SK-N-SH (cell line): ENCODE measurements at regions not wholly inside any gene's neighbourhood (a gene's known extent, or its start where the extent isn't known, plus 50 kb on each side); places are given as distances from the start of the nearest gene placed in this dataset.

Experiments
- CTCF ChIA-PET: fragments of 300-600, 350-600 bp; formaldehyde crosslinking; extraction: SDS; loops from one replicate; lab custom pipeline; 2021; lab: Yijun Ruan, JAX
- POLR2A ChIA-PET: fragments of 350-600 bp; sonication (Branson Sonifier 250); formaldehyde crosslinking; extraction: SDS; loops from one replicate; lab custom pipeline; 2020; ENCODE audit warnings: antibody characterized with exemption, inconsistent platforms; lab: Yijun Ruan, JAX
- DNase-seq: peaks from one replicate; pipeline ENCODE4 v3.0.0; 2012
- H2AFZ ChIP-seq: fragments of 200-600 bp; sonication (generic); 2 replicates; pipeline ENCODE4 v1.8.1; 2016; ENCODE audit warnings: antibody characterized with exemption, mild to moderate bottlenecking, low read depth
- H3F3A ChIP-seq: fragments of 200-600 bp; sonication (generic); replicated peaks from 2 replicates; pipeline ENCODE3; 2016; ENCODE audit warnings: antibody characterized with exemption, mild to moderate bottlenecking; ENCODE audit not compliant: insufficient read depth
- H3K27ac ChIP-seq, 2 experiments: fragments of 200-500 bp in 1 of 2; fragments of 200-600 bp in 1 of 2; sonication (Bioruptor generic) in 1 of 2; sonication (generic), shearing (Covaris generic) in 1 of 2; 2 replicates each; pipeline versions ENCODE4 v1.5.1 to v1.6.1; 2014 to 2016; ENCODE audit warnings: low read depth in 2 of 2, inconsistent platforms in 1 of 2, low read length in 1 of 2, mild to moderate bottlenecking in 1 of 2, mixed read lengths in 1 of 2
- H3K27me3 ChIP-seq: fragments of 200-600 bp; sonication (generic), shearing (Covaris generic); 2 replicates; pipeline ENCODE4 v1.6.1; 2016; ENCODE audit warnings: mixed run types; ENCODE audit not compliant: insufficient read depth
- H3K36me3 ChIP-seq, 2 experiments: fragments of 200-500 bp in 1 of 2; fragments of 200-600 bp in 1 of 2; sonication (Bioruptor generic) in 1 of 2; sonication (generic) in 1 of 2; replicated peaks in 1 of 2; 2 replicates each; pipeline versions ENCODE3 to v1.5.1; 2014 to 2016; ENCODE audit warnings: low read length in 1 of 2, mild to moderate bottlenecking in 1 of 2; ENCODE audit not compliant: insufficient read depth in 2 of 2, control insufficient read depth in 1 of 2
- H3K4me1 ChIP-seq, 2 experiments: fragments of 200-500 bp in 1 of 2; fragments of 200-600 bp in 1 of 2; sonication (Bioruptor generic) in 1 of 2; sonication (generic), shearing (Covaris generic) in 1 of 2; 2 replicates each; pipeline versions ENCODE4 v1.5.1 to v1.6.1; 2014 to 2016; ENCODE audit warnings: low read depth in 1 of 2, low read length in 1 of 2, mixed run types in 1 of 2; ENCODE audit not compliant: insufficient read depth in 2 of 2, control insufficient read depth in 1 of 2
- H3K4me2 ChIP-seq: fragments of 200-600 bp; sonication (generic), shearing (Covaris generic); 2 replicates; pipeline ENCODE4 v1.6.1; 2017; ENCODE audit warnings: mixed run types
- H3K4me3 ChIP-seq, 2 experiments: fragments of 200-500 bp in 1 of 2; fragments of 200-600 bp in 1 of 2; sonication (Bioruptor generic) in 1 of 2; sonication (generic), shearing (Covaris generic) in 1 of 2; 2 replicates each; pipeline versions ENCODE4 v1.5.1 to v1.8.1; 2014 to 2016; ENCODE audit warnings: low read depth in 2 of 2, inconsistent platforms in 1 of 2, low read length in 1 of 2, mild to moderate bottlenecking in 1 of 2, mixed read lengths in 1 of 2, moderate library complexity in 1 of 2
- H3K79me2 ChIP-seq: fragments of 200-600 bp; sonication (generic); 2 replicates; pipeline ENCODE4 v1.8.1; 2017; ENCODE audit warnings: mild to moderate bottlenecking; ENCODE audit not compliant: insufficient read depth
- H3K9ac ChIP-seq: fragments of 200-600 bp; sonication (generic); 2 replicates; pipeline ENCODE4 v1.6.1; 2017; ENCODE audit warnings: mixed run types
- H3K9me2 ChIP-seq: fragments of 200-600 bp; sonication (generic); 2 replicates; pipeline ENCODE4 v1.6.1; 2017; ENCODE audit warnings: mixed run types
- H3K9me3 ChIP-seq: fragments of 200-600 bp; sonication (generic); 2 replicates; pipeline ENCODE4 v1.6.1; 2017; ENCODE audit warnings: mixed run types, mild to moderate bottlenecking, moderate library complexity
- H4K20me1 ChIP-seq: fragments of 200-600 bp; sonication (generic); 2 replicates; pipeline ENCODE4 v1.6.1; 2017; ENCODE audit warnings: mild to moderate bottlenecking, mixed run types; ENCODE audit not compliant: insufficient read depth
- ELF1 ChIP-seq: IDR thresholded peaks from 2 replicates; pipeline ENCODE4 v1.4.0; 2012
- EP300 ChIP-seq, 2 experiments: IDR thresholded peaks; 2 replicates each; pipeline versions ENCODE4 v1.4.0 to v1.6.1; 2012; ENCODE audit warnings: borderline replicate concordance in 1 of 2, low read depth in 1 of 2, low read length in 1 of 2
- EZH2phosphoT487 ChIP-seq: fragments of 200-600 bp; sonication (generic); IDR thresholded peaks from 2 replicates; pipeline ENCODE4 v1.6.1; 2017; ENCODE audit warnings: low read depth, mixed run types, mild to moderate bottlenecking, antibody characterized with exemption, moderate library complexity, borderline replicate concordance
- FOXJ3 ChIP-seq: sonication (generic); formaldehyde crosslinking; IDR thresholded peaks from 2 replicates; pipeline ENCODE4 v1.5.1; 2020; ENCODE audit warnings: mild to moderate bottlenecking, missing genetic modification reagents
- NFIC ChIP-seq: IDR thresholded peaks from 2 replicates; pipeline ENCODE4 v1.4.0; 2012; ENCODE audit warnings: borderline replicate concordance
- TAF1 ChIP-seq: IDR thresholded peaks from 2 replicates; pipeline ENCODE4 v1.6.1; 2012; ENCODE audit warnings: low read depth, mild to moderate bottlenecking, low read length, moderate library complexity, borderline replicate concordance
- WGBS: methylation state at CpG from one replicate; pipeline ENCODE4 v1.1.6; 2017; ENCODE audit warnings: low lambda C conversion rate; 5-methylcytosine and 5-hydroxymethylcytosine counted together
- TF ChIP-seq, protein P1 (sequence below): fragments of 150-350 bp; IDR thresholded peaks from 2 replicates; pipeline ENCODE4 v1.6.1; 2016; ENCODE audit warnings: mild to moderate bottlenecking, low read depth, low read length
- TF ChIP-seq, protein P2 (sequence below): fragments of 150-350 bp; IDR thresholded peaks from 2 replicates; pipeline ENCODE4 v1.6.1; 2017; ENCODE audit warnings: antibody characterized with exemption, low read length, low read depth, borderline replicate concordance
- TF ChIP-seq, protein P3 (sequence below): IDR thresholded peaks from 2 replicates; pipeline ENCODE4 v1.6.1; 2012; ENCODE audit warnings: mild to moderate bottlenecking, low read depth, low read length, moderate library complexity
- TF ChIP-seq, protein P4 (sequence below): IDR thresholded peaks from 2 replicates; pipeline ENCODE4; 2012
- TF ChIP-seq, protein P5 (sequence below): IDR thresholded peaks from 2 replicates; pipeline ENCODE4 v1.4.0; 2012; ENCODE audit warnings: low read depth, borderline replicate concordance

DNA sequence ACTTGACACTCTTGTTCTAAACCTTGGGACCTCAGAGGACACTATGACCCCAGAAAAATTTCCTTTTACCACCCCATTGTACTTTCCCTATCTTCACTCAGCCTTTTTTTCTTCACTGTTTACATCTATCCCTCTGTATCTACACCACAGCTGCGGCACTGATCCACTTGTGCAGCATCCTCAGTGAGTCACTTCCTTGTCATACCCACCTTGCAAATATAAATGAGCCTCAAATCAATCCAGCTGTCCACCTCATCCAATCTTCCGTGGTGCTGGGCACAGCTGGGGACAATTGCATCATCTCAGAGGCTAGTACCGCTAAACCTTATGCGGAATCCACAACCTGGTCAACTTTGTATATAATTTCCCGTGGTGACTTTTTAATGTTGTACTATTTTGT lies 710.5 kb downstream of the QKI start:
- Histone ChIP-seq H2AFZ (no peak overlapping the region), H3K9me3 (no peaks in the 10 kb centered on the region), H3K9me2 (no peaks in the 10 kb centered on the region), H3K4me3 (no peak overlapping the region), H3K4me2 (no peak overlapping the region), H4K20me1 (no peaks in the 10 kb centered on the region), H3K9ac (no peak overlapping the region), H3K27ac (no peak overlapping the region), H3K79me2 (no peaks in the 10 kb centered on the region), H3F3A (no peaks in the 10 kb centered on the region), H3K36me3 (no peaks in the 10 kb centered on the region), H3K27me3 (no peaks in the 10 kb centered on the region), H3K4me1 (peaks cover 0 to 4% of the 10 kb centered on the region in 2 experiments; a peak in 1 of 4 replicates)
- 40% methylated on average over 5 of the region's 5 CpGs for WGBS
- TF ChIP-seq, protein P1, sequence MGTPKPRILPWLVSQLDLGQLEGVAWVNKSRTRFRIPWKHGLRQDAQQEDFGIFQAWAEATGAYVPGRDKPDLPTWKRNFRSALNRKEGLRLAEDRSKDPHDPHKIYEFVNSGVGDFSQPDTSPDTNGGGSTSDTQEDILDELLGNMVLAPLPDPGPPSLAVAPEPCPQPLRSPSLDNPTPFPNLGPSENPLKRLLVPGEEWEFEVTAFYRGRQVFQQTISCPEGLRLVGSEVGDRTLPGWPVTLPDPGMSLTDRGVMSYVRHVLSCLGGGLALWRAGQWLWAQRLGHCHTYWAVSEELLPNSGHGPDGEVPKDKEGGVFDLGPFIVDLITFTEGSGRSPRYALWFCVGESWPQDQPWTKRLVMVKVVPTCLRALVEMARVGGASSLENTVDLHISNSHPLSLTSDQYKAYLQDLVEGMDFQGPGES, result no peak
- CTCF ChIA-PET, result no interaction called here
- no peak for DNase-seq
- POLR2A ChIA-PET, result no interaction called here

DNA sequence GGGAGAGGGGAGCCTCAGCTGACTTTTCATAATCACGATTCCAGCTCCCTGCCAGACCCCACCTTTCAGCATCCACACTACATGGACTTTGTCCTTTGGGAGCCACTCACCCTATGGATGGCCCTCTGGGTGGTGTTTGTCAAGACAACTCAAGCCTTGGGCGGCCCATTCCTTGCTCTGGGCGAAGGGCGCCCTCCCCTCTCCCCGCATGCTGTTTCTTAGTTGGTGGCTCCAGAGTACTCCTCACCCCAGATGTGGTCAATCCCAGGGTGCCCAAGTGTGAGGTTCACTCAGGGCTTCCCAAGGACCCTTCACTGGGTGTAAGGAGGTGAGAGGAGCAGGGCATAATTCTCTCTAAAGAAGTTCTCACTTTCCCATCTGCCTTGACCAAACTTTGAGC lies 710.0 kb downstream of the QKI start:
- no peaks in the 10 kb centered on the region for H3K27me3 ChIP-seq
- no peak overlapping the region for H2AFZ ChIP-seq
- no peaks in the 10 kb centered on the region for H3K9me3 ChIP-seq
- H3K9me2 ChIP-seq, result no peaks in the 10 kb centered on the region
- no peak overlapping the region for H3K4me3 ChIP-seq
- H3K4me1 ChIP-seq, result no peaks in the 10 kb centered on the region; a peak in 1 of 4 replicates
- no peaks in the 10 kb centered on the region for H3F3A ChIP-seq
- H3K79me2 ChIP-seq, result no peaks in the 10 kb centered on the region
- H4K20me1 ChIP-seq, result no peaks in the 10 kb centered on the region
- no peak overlapping the region for H3K9ac ChIP-seq
- WGBS, result 43% methylated on average over 3 of the region's 5 CpGs
- CTCF ChIA-PET, result no interaction called here
- no peak overlapping the region for H3K4me2 ChIP-seq
- DNase-seq, result no peak
- H3K36me3 ChIP-seq, result no peaks in the 10 kb centered on the region
- POLR2A ChIA-PET, result no interaction called here
- no peak for TF ChIP-seq EP300 (IDR thresholded peaks at IDR 0.05; ENCODE audit: borderline replicate concordance in 1 of 2, low read depth in 1 of 2, low read length in 1 of 2)
- TF ChIP-seq, protein P2, sequence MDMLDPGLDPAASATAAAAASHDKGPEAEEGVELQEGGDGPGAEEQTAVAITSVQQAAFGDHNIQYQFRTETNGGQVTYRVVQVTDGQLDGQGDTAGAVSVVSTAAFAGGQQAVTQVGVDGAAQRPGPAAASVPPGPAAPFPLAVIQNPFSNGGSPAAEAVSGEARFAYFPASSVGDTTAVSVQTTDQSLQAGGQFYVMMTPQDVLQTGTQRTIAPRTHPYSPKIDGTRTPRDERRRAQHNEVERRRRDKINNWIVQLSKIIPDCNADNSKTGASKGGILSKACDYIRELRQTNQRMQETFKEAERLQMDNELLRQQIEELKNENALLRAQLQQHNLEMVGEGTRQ, result no peak
- H3K27ac ChIP-seq, result no peak overlapping the region

DNA sequence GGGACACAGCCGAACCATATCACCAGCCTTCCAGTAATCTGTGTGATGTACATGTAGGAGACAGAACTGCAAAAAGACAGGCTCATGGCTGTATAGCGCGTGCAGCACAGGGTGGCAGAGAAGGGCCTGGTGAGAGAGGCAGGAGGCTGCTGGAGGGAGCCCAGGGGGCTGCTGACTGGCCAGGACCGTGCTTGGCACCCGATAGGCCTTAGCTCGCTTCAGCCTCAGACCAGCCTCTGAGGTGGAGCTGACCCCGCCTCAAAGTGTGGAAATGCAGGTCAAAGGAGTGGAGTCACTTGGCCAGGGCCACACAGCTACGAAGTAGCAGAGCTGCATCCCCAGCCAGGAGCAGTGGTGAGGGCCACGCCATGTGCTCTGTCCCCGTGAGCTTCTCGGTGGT lies 707.6 kb downstream of the QKI start:
- no peak overlapping the region for H3K4me3 ChIP-seq
- POLR2A ChIA-PET, result no interaction called here
- H3K27ac ChIP-seq, result no peak overlapping the region
- no peaks in the 10 kb centered on the region for H3F3A ChIP-seq
- WGBS, result 39% methylated on average over 10 of the region's 11 CpGs
- H3K9me2 ChIP-seq, result no peaks in the 10 kb centered on the region
- H2AFZ ChIP-seq, result no peak overlapping the region
- CTCF ChIA-PET, result no interaction called here
- no peaks in the 10 kb centered on the region for H3K9me3 ChIP-seq
- no peak overlapping the region for H3K4me2 ChIP-seq
- H4K20me1 ChIP-seq, result no peaks in the 10 kb centered on the region
- no peaks in the 10 kb centered on the region for H3K36me3 ChIP-seq
- H3K4me1 ChIP-seq, result no peaks in the 10 kb centered on the region
- no peaks in the 10 kb centered on the region for H3K27me3 ChIP-seq
- DNase-seq, result no peak
- no peak overlapping the region for H3K9ac ChIP-seq
- no peak for TF ChIP-seq ELF1
- no peak for TF ChIP-seq FOXJ3 (CRISPR knock-in tag)
- no peak for TF ChIP-seq EP300 (IDR thresholded peaks at IDR 0.05; ENCODE audit: borderline replicate concordance in 1 of 2, low read depth in 1 of 2, low read length in 1 of 2)
- TF ChIP-seq, protein P3, sequence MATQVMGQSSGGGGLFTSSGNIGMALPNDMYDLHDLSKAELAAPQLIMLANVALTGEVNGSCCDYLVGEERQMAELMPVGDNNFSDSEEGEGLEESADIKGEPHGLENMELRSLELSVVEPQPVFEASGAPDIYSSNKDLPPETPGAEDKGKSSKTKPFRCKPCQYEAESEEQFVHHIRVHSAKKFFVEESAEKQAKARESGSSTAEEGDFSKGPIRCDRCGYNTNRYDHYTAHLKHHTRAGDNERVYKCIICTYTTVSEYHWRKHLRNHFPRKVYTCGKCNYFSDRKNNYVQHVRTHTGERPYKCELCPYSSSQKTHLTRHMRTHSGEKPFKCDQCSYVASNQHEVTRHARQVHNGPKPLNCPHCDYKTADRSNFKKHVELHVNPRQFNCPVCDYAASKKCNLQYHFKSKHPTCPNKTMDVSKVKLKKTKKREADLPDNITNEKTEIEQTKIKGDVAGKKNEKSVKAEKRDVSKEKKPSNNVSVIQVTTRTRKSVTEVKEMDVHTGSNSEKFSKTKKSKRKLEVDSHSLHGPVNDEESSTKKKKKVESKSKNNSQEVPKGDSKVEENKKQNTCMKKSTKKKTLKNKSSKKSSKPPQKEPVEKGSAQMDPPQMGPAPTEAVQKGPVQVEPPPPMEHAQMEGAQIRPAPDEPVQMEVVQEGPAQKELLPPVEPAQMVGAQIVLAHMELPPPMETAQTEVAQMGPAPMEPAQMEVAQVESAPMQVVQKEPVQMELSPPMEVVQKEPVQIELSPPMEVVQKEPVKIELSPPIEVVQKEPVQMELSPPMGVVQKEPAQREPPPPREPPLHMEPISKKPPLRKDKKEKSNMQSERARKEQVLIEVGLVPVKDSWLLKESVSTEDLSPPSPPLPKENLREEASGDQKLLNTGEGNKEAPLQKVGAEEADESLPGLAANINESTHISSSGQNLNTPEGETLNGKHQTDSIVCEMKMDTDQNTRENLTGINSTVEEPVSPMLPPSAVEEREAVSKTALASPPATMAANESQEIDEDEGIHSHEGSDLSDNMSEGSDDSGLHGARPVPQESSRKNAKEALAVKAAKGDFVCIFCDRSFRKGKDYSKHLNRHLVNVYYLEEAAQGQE, result no peak
- TF ChIP-seq, protein P4, sequence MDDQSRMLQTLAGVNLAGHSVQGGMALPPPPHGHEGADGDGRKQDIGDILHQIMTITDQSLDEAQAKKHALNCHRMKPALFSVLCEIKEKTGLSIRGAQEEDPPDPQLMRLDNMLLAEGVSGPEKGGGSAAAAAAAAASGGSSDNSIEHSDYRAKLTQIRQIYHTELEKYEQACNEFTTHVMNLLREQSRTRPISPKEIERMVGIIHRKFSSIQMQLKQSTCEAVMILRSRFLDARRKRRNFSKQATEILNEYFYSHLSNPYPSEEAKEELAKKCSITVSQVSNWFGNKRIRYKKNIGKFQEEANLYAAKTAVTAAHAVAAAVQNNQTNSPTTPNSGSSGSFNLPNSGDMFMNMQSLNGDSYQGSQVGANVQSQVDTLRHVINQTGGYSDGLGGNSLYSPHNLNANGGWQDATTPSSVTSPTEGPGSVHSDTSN, result no peak
- TF ChIP-seq, protein P5, sequence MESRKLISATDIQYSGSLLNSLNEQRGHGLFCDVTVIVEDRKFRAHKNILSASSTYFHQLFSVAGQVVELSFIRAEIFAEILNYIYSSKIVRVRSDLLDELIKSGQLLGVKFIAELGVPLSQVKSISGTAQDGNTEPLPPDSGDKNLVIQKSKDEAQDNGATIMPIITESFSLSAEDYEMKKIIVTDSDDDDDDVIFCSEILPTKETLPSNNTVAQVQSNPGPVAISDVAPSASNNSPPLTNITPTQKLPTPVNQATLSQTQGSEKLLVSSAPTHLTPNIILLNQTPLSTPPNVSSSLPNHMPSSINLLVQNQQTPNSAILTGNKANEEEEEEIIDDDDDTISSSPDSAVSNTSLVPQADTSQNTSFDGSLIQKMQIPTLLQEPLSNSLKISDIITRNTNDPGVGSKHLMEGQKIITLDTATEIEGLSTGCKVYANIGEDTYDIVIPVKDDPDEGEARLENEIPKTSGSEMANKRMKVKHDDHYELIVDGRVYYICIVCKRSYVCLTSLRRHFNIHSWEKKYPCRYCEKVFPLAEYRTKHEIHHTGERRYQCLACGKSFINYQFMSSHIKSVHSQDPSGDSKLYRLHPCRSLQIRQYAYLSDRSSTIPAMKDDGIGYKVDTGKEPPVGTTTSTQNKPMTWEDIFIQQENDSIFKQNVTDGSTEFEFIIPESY, result no peak
- no peak for TF ChIP-seq NFIC
- no peak for TF ChIP-seq TAF1
- no peak for TF ChIP-seq EZH2phosphoT487
- H3K79me2 ChIP-seq, result no peaks in the 10 kb centered on the region
